Activated T-helper 2 cell treated with anti-CD3 and anti-CD28 coated beads, Interferon-gamma antibody, Interleukin-2, Interleukin-4, amounts not matched to agents 10 μg/mL and 5 μg/mL and 100 μg/mL, durations not matched to agents 14 hours and 24 hours and 36 hours (primary cell): ENCODE measurements at regions not wholly inside any gene's neighbourhood (a gene's known extent, or its start where the extent isn't known, plus 50 kb on each side); places are given as distances from the start of the nearest gene placed in this dataset.

ENCODE experiments used
- DNase-seq: peaks from one replicate; pipeline ENCODE4 v3.0.0; 2021; ENCODE audit warnings: low spot score
- H3K27ac Mint-ChIP-seq: one replicate; pipeline ENCODE4 v1.8.0; 2021; ENCODE audit warnings: mixed read lengths
- H3K27me3 Mint-ChIP-seq: one replicate; pipeline ENCODE4 v1.8.0; 2021; ENCODE audit warnings: low read depth, mixed read lengths
- H3K36me3 Mint-ChIP-seq: one replicate; pipeline ENCODE4 v1.8.0; 2021; ENCODE audit warnings: low read depth, mixed read lengths
- H3K4me1 Mint-ChIP-seq: one replicate; pipeline ENCODE4 v1.8.0; 2021; ENCODE audit warnings: low read depth, mixed read lengths
- H3K4me3 Mint-ChIP-seq: one replicate; pipeline ENCODE4 v1.8.0; 2021; ENCODE audit warnings: low read depth, mild to moderate bottlenecking, moderate library complexity, mixed read lengths
- H3K9me3 Mint-ChIP-seq: one replicate; pipeline ENCODE4 v1.8.0; 2021; ENCODE audit warnings: mixed read lengths
- intact Hi-C: fragments of 100-400 bp; cut with micrococcal nuclease; formaldehyde crosslinking; loops from one replicate; pipeline ENCODE4 v1.15.1; 2023

GRCh38 chr2:37489041-37489456 lies 144.6 kb downstream of the QPCT start:
- Mint-ChIP-seq H3K4me1 (no peaks in the 10 kb centered on the region), H3K4me3 (no peak overlapping the region), H3K27me3 (peaks cover 14% of the 10 kb centered on the region), H3K27ac (no peak overlapping the region), H3K36me3 (no peaks in the 10 kb centered on the region), H3K9me3 (no peaks in the 10 kb centered on the region)
- intact Hi-C loops, result no loop called here
- DNase-seq, result no peak

- Mint-ChIP-seq H3K9me3 (no peaks in the 10 kb centered on the region), H3K27ac (no peak overlapping the region), H3K4me3 (no peak overlapping the region), H3K36me3 (no peaks in the 10 kb centered on the region), H3K4me1 (no peaks in the 10 kb centered on the region), H3K27me3 (peaks cover 14% of the 10 kb centered on the region)
- DNase-seq, result no peak
- intact Hi-C loops, result no loop called here
These were observed 145.1 kb downstream of the QPCT start for GRCh38 chr2:37489536-37489935.

GRCh38 chr2:37493425-37493824 lies 149.0 kb downstream of the QPCT start:
- Mint-ChIP-seq H3K27ac (no peak overlapping the region), H3K27me3 (peaks cover 13% of the 10 kb centered on the region), H3K9me3 (no peaks in the 10 kb centered on the region), H3K4me3 (no peak overlapping the region), H3K36me3 (no peaks in the 10 kb centered on the region), H3K4me1 (no peaks in the 10 kb centered on the region)
- DNase-seq, result no peak
- intact Hi-C loops, result no loop called here

GRCh38 chr2:37499113-37499512 lies 154.7 kb downstream of the QPCT start:
- H3K9me3 Mint-ChIP-seq, result no peaks in the 10 kb centered on the region
- DNase-seq, result no peak
- no peaks in the 10 kb centered on the region for H3K36me3 Mint-ChIP-seq
- H3K4me1 Mint-ChIP-seq, result no peaks in the 10 kb centered on the region
- intact Hi-C loops, result no loop called here
- peaks cover 21% of the 10 kb centered on the region for H3K27me3 Mint-ChIP-seq
- H3K4me3 Mint-ChIP-seq, result no peak overlapping the region
- H3K27ac Mint-ChIP-seq, result no peak overlapping the region

GRCh38 chr2:37500031-37500430 lies 155.6 kb downstream of the QPCT start:
- H3K36me3 Mint-ChIP-seq, result no peaks in the 10 kb centered on the region

GRCh38 chr2:37501113-37501512 lies 156.7 kb downstream of the QPCT start:
- H3K36me3 Mint-ChIP-seq, result no peaks in the 10 kb centered on the region
- no peak for DNase-seq
- peaks cover 27% of the 10 kb centered on the region for H3K27me3 Mint-ChIP-seq
- intact Hi-C loops, result no loop called here
- H3K4me3 Mint-ChIP-seq, result no peak overlapping the region
- H3K27ac Mint-ChIP-seq, result no peak overlapping the region
- no peaks in the 10 kb centered on the region for H3K9me3 Mint-ChIP-seq
- no peaks in the 10 kb centered on the region for H3K4me1 Mint-ChIP-seq

More at GRCh38 chr2:37500031-37500430, 155.6 kb downstream of the QPCT start:
- no peak overlapping the region for H3K4me3 Mint-ChIP-seq
- no peak overlapping the region for H3K27ac Mint-ChIP-seq
- no peak for DNase-seq
- no peaks in the 10 kb centered on the region for H3K9me3 Mint-ChIP-seq
- peaks cover 25% of the 10 kb centered on the region for H3K27me3 Mint-ChIP-seq
- no peaks in the 10 kb centered on the region for H3K4me1 Mint-ChIP-seq
- intact Hi-C loops, result no loop called here

- H3K36me3 Mint-ChIP-seq, result no peaks in the 10 kb centered on the region
- peaks cover 28% of the 10 kb centered on the region for H3K27me3 Mint-ChIP-seq
- intact Hi-C loops, result no loop called here
- no peak for DNase-seq
- no peak overlapping the region for H3K27ac Mint-ChIP-seq
- H3K9me3 Mint-ChIP-seq, result no peaks in the 10 kb centered on the region
- no peaks in the 10 kb centered on the region for H3K4me1 Mint-ChIP-seq
- H3K4me3 Mint-ChIP-seq, result no peak overlapping the region
These were observed 162.1 kb downstream of the QPCT start for GRCh38 chr2:37506407-37507050.

GRCh38 chr2:37507051-37507410 lies 162.6 kb downstream of the QPCT start:
- Mint-ChIP-seq H3K27me3 (peaks cover 24% of the 10 kb centered on the region), H3K4me3 (no peak overlapping the region), H3K9me3 (no peaks in the 10 kb centered on the region), H3K4me1 (no peaks in the 10 kb centered on the region), H3K27ac (no peak overlapping the region), H3K36me3 (no peaks in the 10 kb centered on the region)
- DNase-seq, result no peak
- intact Hi-C loops, result no loop called here

GRCh38 chr2:37507703-37508102 lies 163.3 kb downstream of the QPCT start:
- Mint-ChIP-seq H3K27me3 (peaks cover 20% of the 10 kb centered on the region), H3K27ac (no peak overlapping the region), H3K36me3 (no peaks in the 10 kb centered on the region), H3K4me3 (no peak overlapping the region), H3K4me1 (no peaks in the 10 kb centered on the region), H3K9me3 (no peaks in the 10 kb centered on the region)
- no peak for DNase-seq
- intact Hi-C loops, result no loop called here

- DNase-seq, result no peak
- intact Hi-C loops, result no loop called here
- Mint-ChIP-seq H3K9me3 (no peaks in the 10 kb centered on the region), H3K4me3 (no peak overlapping the region), H3K4me1 (no peaks in the 10 kb centered on the region), H3K36me3 (no peaks in the 10 kb centered on the region), H3K27me3 (peaks cover 9% of the 10 kb centered on the region), H3K27ac (no peak overlapping the region)
These were observed 158.5 kb downstream of the CDC42EP3 start for GRCh38 chr2:37512971-37513370.

GRCh38 chr2:37523814-37524362 lies 147.6 kb downstream of the CDC42EP3 start:
- intact Hi-C loops, result no loop called here
- no peak overlapping the region for H3K4me3 Mint-ChIP-seq
- H3K36me3 Mint-ChIP-seq, result no peaks in the 10 kb centered on the region
- no peak overlapping the region for H3K27ac Mint-ChIP-seq
- no peak for DNase-seq
- H3K27me3 Mint-ChIP-seq, result peaks cover 31% of the 10 kb centered on the region
- H3K4me1 Mint-ChIP-seq, result no peaks in the 10 kb centered on the region
- H3K9me3 Mint-ChIP-seq, result no peaks in the 10 kb centered on the region

GRCh38 chr2:37526323-37526722 lies 145.1 kb downstream of the CDC42EP3 start:
- H3K9me3 Mint-ChIP-seq, result no peaks in the 10 kb centered on the region
- no peaks in the 10 kb centered on the region for H3K36me3 Mint-ChIP-seq
- no peaks in the 10 kb centered on the region for H3K4me1 Mint-ChIP-seq
- intact Hi-C loops, result no loop called here
- no peak overlapping the region for H3K4me3 Mint-ChIP-seq
- no peak for DNase-seq
- no peak overlapping the region for H3K27ac Mint-ChIP-seq
- H3K27me3 Mint-ChIP-seq, result peaks cover 25% of the 10 kb centered on the region

GRCh38 chr2:37526856-37527255 lies 144.6 kb downstream of the CDC42EP3 start:
- H3K27ac Mint-ChIP-seq, result no peak overlapping the region
- no peak overlapping the region for H3K4me3 Mint-ChIP-seq
- H3K27me3 Mint-ChIP-seq, result peaks cover 23% of the 10 kb centered on the region
- H3K4me1 Mint-ChIP-seq, result no peaks in the 10 kb centered on the region
- DNase-seq, result no peak
- intact Hi-C loops, result no loop called here
- H3K9me3 Mint-ChIP-seq, result no peaks in the 10 kb centered on the region
- H3K36me3 Mint-ChIP-seq, result no peaks in the 10 kb centered on the region

GRCh38 chr2:37527361-37527760 lies 144.1 kb downstream of the CDC42EP3 start:
- Mint-ChIP-seq H3K36me3 (no peaks in the 10 kb centered on the region), H3K27ac (no peak overlapping the region), H3K4me1 (no peaks in the 10 kb centered on the region), H3K4me3 (no peak overlapping the region), H3K27me3 (peaks cover 22% of the 10 kb centered on the region), H3K9me3 (no peaks in the 10 kb centered on the region)
- intact Hi-C loops, result no loop called here
- no peak for DNase-seq
